ENCODE measurements at regions not wholly inside any gene's neighbourhood (a gene's known extent, or its start where the extent isn't known, plus 50 kb on each side); places are given as distances from the start of the nearest gene placed in this dataset.

DNA sequence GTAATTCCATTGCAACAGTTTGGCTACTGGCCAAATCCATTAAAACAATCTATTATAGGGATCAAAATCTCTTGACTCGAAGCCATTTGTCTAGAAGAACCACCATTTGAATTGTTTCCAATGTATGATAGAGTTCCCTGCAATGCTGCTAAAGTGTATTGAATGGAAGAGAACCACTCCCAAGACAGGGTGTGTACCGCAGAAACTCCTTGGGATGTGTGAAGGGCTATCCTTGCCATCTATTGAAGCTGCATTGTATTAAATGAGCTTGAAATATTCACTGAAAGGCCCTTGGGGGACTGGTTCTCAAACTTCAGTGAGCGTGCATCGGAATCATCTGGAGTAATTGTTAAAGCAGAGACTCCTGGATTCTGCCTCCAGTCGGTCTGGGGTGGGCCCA, 260.4 kb upstream of the MEIS1 start:
- Histone ChIP-seq H3K27ac (no peak overlapping the region), H3K4me1 (no peaks in the 10 kb centered on the region), H3K27me3 (no peaks in the 10 kb centered on the region), H3K36me3 (no peaks in the 10 kb centered on the region), H3K4me3 (no peak overlapping the region), H3K9me3 (no peaks in the 10 kb centered on the region)
- ATAC-seq: no peak
- WGBS, 2 donors (ENCODE audit: low coverage in 1 of 2): 90 to 93% methylated on average over 5 of the region's 5 CpGs
- TF ChIP-seq POLR2AphosphoS5 (IDR thresholded peaks at IDR 0.05) (no peak), EP300 (IDR thresholded peaks at IDR 0.05) (no peak), POLR2A (IDR thresholded peaks at IDR 0.05) (no peak)
- TF ChIP-seq, protein P1, sequence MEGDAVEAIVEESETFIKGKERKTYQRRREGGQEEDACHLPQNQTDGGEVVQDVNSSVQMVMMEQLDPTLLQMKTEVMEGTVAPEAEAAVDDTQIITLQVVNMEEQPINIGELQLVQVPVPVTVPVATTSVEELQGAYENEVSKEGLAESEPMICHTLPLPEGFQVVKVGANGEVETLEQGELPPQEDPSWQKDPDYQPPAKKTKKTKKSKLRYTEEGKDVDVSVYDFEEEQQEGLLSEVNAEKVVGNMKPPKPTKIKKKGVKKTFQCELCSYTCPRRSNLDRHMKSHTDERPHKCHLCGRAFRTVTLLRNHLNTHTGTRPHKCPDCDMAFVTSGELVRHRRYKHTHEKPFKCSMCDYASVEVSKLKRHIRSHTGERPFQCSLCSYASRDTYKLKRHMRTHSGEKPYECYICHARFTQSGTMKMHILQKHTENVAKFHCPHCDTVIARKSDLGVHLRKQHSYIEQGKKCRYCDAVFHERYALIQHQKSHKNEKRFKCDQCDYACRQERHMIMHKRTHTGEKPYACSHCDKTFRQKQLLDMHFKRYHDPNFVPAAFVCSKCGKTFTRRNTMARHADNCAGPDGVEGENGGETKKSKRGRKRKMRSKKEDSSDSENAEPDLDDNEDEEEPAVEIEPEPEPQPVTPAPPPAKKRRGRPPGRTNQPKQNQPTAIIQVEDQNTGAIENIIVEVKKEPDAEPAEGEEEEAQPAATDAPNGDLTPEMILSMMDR (IDR thresholded peaks at IDR 0.05): no peak

DNA sequence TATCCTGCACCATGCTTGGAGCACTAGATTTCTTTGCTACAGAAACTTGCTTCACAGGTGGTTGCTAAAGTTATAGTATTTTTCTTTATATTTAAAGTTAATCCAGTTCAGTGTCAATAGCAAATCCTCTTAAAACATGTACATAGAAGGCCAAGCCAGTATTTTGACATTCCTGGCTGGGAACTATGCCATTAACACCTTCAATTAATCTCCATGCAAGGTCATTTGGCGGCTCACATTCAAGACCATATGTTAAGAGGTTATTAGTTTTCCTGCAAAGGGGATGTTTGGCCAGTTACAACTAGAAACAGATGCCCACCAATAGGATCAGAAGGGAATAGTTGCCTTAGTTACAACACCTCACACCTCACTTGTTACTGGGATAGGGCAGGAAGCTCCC, 261.3 kb upstream of the MEIS1 start:
- WGBS, 2 donors (ENCODE audit: low coverage in 1 of 2): 67% methylated on average over 1 of the region's 1 CpG; no CpG with 5 or more reads in 1 of the 2 donors
- no peak for ATAC-seq
- no peaks in the 10 kb centered on the region for H3K9me3 ChIP-seq
- H3K27me3 ChIP-seq: no peaks in the 10 kb centered on the region
- H3K36me3 ChIP-seq: no peaks in the 10 kb centered on the region
- TF ChIP-seq POLR2AphosphoS5 (IDR thresholded peaks at IDR 0.05) (no peak), EP300 (IDR thresholded peaks at IDR 0.05) (no peak), POLR2A (IDR thresholded peaks at IDR 0.05) (no peak)
- TF ChIP-seq, protein P1 (IDR thresholded peaks at IDR 0.05): no peak
- H3K4me3 ChIP-seq: no peak overlapping the region
- H3K4me1 ChIP-seq: no peaks in the 10 kb centered on the region
- no peak overlapping the region for H3K27ac ChIP-seq

DNA sequence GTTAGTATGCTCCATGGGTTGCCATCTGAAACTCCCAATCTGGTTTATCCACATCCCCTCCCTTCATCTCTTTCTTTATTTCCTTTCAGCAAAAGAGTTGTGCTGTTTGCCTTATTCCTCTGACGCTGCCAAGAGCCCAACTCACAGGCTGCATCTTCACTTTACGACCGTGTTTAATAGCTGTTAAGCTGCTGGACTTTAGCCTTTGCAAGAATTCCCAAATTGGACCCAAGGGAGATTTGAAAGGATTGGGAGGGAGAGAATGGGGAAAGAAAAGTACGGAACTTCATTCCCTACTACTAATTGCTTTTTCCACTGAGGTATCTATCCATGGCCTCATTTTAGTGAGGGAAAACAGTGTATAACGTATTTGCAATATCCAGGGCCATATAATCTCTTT, 263.4 kb upstream of the MEIS1 start:
- TF ChIP-seq POLR2AphosphoS5 (IDR thresholded peaks at IDR 0.05): no peak
- no peak for TF ChIP-seq POLR2A (IDR thresholded peaks at IDR 0.05)
- TF ChIP-seq, protein P1 (IDR thresholded peaks at IDR 0.05): no peak
- TF ChIP-seq EP300 (IDR thresholded peaks at IDR 0.05): no peak

DNA sequence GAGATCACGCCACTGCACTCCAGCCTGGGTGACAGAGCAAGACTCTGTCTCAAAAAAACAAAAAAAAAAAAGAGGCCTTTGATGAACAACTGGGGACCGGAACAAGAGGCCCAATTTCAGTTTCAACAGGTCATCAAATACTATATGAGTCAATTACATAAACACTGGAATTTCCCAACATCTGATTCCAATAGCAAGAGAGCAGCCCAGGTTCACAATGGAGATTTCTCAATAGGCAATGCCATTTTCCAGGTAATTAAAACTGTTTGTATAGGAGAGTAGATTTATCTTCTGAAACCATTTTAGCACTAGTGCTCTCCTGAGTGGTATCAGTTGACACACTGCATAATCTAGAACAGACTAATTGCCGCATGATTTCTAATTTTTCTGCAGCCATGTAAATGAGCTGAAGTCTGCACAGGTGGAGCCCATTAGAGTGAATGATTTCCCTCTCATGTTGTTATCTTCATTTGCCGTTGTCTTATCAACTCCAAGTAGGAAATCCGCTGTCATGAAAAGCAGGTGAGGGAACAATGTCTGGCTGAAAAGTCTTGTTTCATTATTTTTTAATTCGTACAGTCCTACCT, 264.1 kb upstream of the MEIS1 start:
- no peak for TF ChIP-seq POLR2AphosphoS5 (IDR thresholded peaks at IDR 0.05)
- no peak for TF ChIP-seq EP300 (IDR thresholded peaks at IDR 0.05)
- TF ChIP-seq, protein P1 (IDR thresholded peaks at IDR 0.05): no peak
- no peak for TF ChIP-seq POLR2A (IDR thresholded peaks at IDR 0.05)
- H3K9me3 ChIP-seq: no peaks in the 10 kb centered on the region
- no peak for ATAC-seq
- H3K27me3 ChIP-seq: no peaks in the 10 kb centered on the region
- 78 to 83% methylated on average over 6 of the region's 6 CpGs for WGBS, 2 donors (ENCODE audit: low coverage in 1 of 2)
- no peak overlapping the region for H3K27ac ChIP-seq
- H3K36me3 ChIP-seq: no peaks in the 10 kb centered on the region
- no peaks in the 10 kb centered on the region for H3K4me1 ChIP-seq
- H3K4me3 ChIP-seq: no peak overlapping the region

More for the DNA sequence above, 263.4 kb upstream of the MEIS1 start:
- no peak overlapping the region for H3K4me3 ChIP-seq
- H3K4me1 ChIP-seq: no peaks in the 10 kb centered on the region
- no peak overlapping the region for H3K27ac ChIP-seq
- H3K9me3 ChIP-seq: no peaks in the 10 kb centered on the region
- H3K36me3 ChIP-seq: no peaks in the 10 kb centered on the region
- 68% methylated on average over 5 of the region's 5 CpGs; no CpG with 5 or more reads in 1 of the 2 donors for WGBS, 2 donors (ENCODE audit: low coverage in 1 of 2)
- ATAC-seq: no peak
- H3K27me3 ChIP-seq: no peaks in the 10 kb centered on the region

DNA sequence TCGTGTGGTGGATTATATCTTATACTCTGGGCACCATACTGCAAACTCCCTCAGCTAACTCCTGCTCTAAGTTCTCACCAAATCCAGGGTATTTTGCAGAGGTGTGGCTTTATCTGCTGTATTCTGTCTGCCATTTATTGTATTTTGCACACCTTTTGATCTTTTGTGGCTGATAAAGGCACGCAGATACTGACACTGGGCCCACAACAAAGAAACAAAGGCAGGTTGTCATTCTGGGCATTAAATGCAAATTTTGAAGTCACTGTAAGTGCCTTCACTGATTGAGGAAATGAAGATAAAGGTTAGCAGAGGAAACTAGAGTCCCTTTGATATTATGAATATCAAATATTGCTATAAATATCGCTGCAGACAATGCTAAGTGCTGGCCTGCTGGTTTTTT, 265.8 kb upstream of the MEIS1 start:
- TF ChIP-seq POLR2A (IDR thresholded peaks at IDR 0.05) (no peak), POLR2AphosphoS5 (IDR thresholded peaks at IDR 0.05) (no peak), EP300 (IDR thresholded peaks at IDR 0.05) (no peak)
- TF ChIP-seq, protein P1 (IDR thresholded peaks at IDR 0.05): no peak
- H3K27ac ChIP-seq: no peak overlapping the region
- no peak for ATAC-seq
- WGBS, 2 donors (ENCODE audit: low coverage in 1 of 2): 90 to 97% methylated on average over 2 to 3 of the region's 3 CpGs
- H3K4me3 ChIP-seq: no peak overlapping the region
- H3K27me3 ChIP-seq: no peaks in the 10 kb centered on the region
- no peaks in the 10 kb centered on the region for H3K36me3 ChIP-seq
- no peaks in the 10 kb centered on the region for H3K9me3 ChIP-seq
- H3K4me1 ChIP-seq: no peaks in the 10 kb centered on the region

Measured in gastroesophageal sphincter (tissue), 4 donors.